ENCODE measurements at regions not wholly inside any gene's neighbourhood (a gene's known extent, or its start where the extent isn't known, plus 50 kb on each side); places are given as distances from the start of the nearest gene placed in this dataset.

DNA sequence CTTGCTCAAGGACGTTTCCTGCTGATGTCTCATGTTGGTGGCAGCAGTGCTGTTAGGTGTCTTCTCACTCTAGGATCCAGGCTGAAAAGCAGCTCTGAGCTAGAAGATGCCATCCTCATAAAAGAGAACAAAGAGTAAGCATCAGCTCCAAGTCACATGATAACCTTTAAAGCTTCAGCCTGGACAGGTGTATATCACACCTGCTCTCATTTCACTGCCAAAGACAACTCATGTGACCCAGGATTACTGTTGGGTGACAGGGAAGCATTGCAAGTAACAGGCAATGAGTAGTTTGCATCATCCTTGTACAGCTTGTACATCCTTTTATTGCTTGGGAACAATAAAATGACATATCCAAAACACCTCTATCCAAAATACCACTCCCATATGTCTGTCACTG, 423.4 kb upstream of the DPP6 start:
- no peak for TF ChIP-seq ZNF274 (IDR thresholded peaks at IDR 0.05; ENCODE audit: low read depth, low read length)
- no peak for TF ChIP-seq SUZ12 (IDR thresholded peaks at IDR 0.05; ENCODE audit: extremely low read depth, insufficient read depth, insufficient read length)
- TF ChIP-seq YY1 (IDR thresholded peaks at IDR 0.05; ENCODE audit: insufficient read depth, insufficient read length) = no peak

Measured in NT2/D1 (cell line).